GM20000 (cell line): ENCODE measurements at regions not wholly inside any gene's neighbourhood (a gene's known extent, or its start where the extent isn't known, plus 50 kb on each side); places are given as distances from the start of the nearest gene placed in this dataset.

ENCODE experiments used
- DNase-seq: peaks from one replicate; pipeline ENCODE4 v3.0.0; 2012; ENCODE audit warnings: low spot score
- TF ChIP-seq, protein P1 (sequence below): IDR thresholded peaks from 2 replicates; pipeline ENCODE4 v1.5.1; 2012; ENCODE audit warnings: mild to moderate bottlenecking, control low read depth; ENCODE audit errors: extremely low read depth, missing control alignments

DNA sequence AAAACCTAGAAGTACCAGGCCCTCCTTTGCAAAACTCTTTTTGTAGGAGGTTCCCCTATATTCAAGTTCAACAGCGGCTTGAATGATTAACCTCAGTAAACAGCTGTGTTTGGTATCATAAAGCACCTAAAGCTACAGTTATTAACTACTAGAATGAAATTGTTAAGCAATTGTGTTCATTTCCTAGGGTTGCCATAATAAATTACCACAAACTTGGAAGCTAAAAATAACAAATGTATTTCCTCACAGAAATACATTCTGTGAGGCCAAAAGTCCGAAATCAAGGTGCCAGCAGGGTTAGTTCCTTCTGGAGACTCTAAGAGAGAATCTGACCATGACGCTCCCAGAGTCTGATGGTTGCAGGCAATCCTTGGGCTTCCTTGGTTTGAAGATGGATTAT, 202.1 kb upstream of the ACVR2A start:
- TF ChIP-seq, protein P1, sequence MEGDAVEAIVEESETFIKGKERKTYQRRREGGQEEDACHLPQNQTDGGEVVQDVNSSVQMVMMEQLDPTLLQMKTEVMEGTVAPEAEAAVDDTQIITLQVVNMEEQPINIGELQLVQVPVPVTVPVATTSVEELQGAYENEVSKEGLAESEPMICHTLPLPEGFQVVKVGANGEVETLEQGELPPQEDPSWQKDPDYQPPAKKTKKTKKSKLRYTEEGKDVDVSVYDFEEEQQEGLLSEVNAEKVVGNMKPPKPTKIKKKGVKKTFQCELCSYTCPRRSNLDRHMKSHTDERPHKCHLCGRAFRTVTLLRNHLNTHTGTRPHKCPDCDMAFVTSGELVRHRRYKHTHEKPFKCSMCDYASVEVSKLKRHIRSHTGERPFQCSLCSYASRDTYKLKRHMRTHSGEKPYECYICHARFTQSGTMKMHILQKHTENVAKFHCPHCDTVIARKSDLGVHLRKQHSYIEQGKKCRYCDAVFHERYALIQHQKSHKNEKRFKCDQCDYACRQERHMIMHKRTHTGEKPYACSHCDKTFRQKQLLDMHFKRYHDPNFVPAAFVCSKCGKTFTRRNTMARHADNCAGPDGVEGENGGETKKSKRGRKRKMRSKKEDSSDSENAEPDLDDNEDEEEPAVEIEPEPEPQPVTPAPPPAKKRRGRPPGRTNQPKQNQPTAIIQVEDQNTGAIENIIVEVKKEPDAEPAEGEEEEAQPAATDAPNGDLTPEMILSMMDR, result no peak
- no peak for DNase-seq

DNA sequence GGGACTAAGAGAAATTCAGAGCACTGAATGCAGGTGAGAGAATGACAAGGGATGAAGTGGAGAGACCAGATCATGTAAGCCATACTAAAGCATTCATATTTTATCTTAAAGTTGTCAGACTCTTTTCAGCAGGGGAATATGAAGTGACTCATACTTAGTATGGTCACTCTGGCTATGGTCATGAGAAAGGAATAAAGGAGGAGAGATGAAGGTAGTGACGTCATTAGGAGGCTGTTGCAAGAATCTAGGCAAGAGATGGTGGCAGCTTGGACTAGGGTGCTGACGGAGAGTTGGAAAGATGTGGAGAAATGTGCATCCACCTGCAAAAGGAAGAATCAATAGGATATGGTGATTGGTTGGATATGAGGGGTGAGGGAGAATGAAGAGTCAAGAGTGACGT, 203.2 kb upstream of the ACVR2A start:
- TF ChIP-seq, protein P1, result no peak
- no peak for DNase-seq

DNA sequence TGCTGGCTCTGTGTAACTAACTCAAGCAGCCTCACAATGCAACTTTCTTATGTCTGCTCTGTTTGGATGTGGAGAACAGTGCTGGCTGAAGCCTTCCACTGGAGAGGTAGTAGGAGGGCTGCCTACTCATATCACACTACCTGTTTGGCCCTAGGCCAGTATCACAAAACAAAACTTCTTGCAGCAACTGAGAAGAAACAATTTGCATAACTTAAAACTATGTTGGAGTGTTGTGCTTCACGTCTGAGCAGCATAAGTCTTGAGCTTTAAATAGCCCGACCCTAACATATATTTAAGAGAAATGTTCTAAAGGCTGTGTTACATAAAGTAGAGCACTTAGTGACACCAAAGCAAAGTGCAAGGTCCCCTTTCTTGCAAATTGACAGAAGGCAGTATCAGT, 204.9 kb upstream of the ACVR2A start:
- TF ChIP-seq, protein P1, result no peak
- peak; percentile 60 for DNase-seq

DNA sequence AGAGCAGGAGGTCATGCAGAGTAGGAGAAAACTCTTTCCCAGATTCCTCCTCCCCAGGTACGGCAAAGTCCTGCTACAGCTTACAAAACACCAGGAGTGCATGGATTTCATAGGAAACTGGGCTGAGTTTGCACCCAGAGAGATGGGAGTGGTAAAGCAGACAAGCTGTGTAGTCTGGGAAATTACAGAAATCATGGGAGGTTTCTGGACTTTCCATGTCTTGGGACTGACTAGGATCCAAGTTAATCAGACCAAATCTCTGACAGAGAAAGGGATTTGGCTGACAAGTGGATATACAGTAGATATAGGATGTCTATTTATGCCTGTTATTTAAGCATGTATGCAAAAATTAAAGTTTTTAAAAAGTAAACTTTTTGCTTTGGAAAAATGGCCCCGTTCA, 205.4 kb upstream of the ACVR2A start:
- TF ChIP-seq, protein P1, result no peak
- no peak for DNase-seq

DNA sequence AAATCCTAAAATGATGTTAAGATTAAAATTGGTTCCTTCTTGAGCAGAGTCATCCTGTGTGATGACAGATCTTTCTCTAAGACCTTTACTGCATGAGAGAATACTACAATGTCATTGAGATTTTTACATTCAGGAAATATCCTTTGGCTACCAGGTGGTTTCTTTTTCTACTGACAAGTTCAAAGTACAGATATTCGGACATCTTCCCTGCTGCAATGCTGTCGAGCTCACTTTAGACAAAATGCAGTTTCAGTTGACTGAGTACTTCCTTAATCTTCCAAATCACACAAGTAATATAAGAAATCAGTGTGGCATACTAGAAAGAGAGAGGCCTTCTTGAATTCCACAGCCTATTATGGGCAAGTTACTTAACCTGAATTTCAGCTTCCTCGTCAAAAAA, 207.9 kb upstream of the ACVR2A start:
- TF ChIP-seq, protein P1, result no peak
- no peak for DNase-seq

DNA sequence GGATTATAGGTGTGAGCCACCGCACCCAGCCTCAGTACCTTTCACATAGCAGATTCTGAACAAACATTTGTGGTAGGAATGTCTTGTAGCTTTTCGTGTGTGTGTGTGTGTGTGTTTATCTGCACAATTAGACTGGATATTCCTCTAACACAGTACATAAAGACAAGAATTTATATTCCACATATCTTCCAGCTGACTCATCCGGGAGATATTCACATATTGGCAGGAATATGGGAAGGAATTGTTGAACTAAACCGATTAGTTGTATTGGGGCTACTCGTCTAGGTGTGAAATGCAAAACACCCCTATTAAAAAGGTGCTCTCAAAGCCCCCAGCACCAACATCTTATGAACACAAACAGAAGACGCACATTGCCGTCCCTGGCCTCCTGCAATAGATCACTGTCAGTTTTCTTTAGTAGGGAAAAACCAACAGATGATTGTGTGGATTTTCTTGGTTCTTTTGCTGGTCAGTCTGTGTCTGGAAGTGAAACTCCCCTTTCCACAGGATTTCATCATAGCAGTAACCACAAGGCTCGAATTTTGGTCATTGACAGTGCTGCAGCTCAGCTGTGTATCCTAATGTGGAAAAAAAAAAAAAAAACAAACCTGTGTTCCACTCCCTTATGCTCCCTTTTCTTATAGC, 208.5 kb upstream of the ACVR2A start:
- TF ChIP-seq, protein P1, result no peak
- no peak for DNase-seq

DNA sequence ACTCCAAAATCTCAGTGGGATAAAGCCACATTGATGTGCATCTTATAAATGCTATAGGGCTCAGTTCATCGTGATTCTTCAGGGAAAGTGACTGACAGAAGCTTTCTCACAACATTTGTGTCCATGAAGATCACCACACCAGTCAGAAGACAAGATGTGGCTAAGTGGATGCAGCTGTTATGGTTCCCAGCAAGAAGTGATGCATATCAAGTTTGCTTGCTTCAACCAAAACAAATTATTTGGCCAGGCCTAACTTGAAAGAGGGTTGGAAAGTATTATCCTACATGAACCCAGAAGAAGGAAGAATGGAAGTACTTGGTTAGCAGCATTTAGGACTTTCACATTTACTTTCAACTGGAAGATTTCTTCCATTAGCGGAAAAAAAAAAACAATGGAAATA, 210.0 kb upstream of the ACVR2A start:
- DNase-seq, result no peak

More for the DNA sequence above, 210.0 kb upstream of the ACVR2A start:
- TF ChIP-seq, protein P1, result no peak
